GM23248 (cell line): ENCODE measurements at regions not wholly inside any gene's neighbourhood (a gene's known extent, or its start where the extent isn't known, plus 50 kb on each side); places are given as distances from the start of the nearest gene placed in this dataset.

Experiments used
- DNase-seq: peaks from one replicate; pipeline ENCODE4 v3.0.0-alpha.2; 2015
- H2AFZ ChIP-seq: fragments of 200-600 bp; sonication (generic); 2 replicates; pipeline ENCODE4 v1.6.1; 2016; ENCODE audit warnings: antibody characterized with exemption
- H3F3A ChIP-seq: fragments of 200-600 bp; sonication (generic); 2 replicates; pipeline ENCODE4 v1.6.1; 2016; ENCODE audit warnings: mild to moderate bottlenecking, antibody characterized with exemption, mixed run types; ENCODE audit not compliant: insufficient read depth
- H3K27ac ChIP-seq: fragments of 200-600 bp; sonication (generic); 2 replicates; pipeline ENCODE4 v1.5.1; 2016; ENCODE audit warnings: mild to moderate bottlenecking
- H3K27me3 ChIP-seq: fragments of 200-600 bp; sonication (generic); replicated peaks from 2 replicates; pipeline ENCODE4 v1.6.1; 2016; ENCODE audit warnings: mild to moderate bottlenecking; ENCODE audit not compliant: insufficient read depth
- H3K36me3 ChIP-seq: fragments of 200-600 bp; sonication (generic); 2 replicates; pipeline ENCODE4 v1.6.1; 2016; ENCODE audit warnings: low read depth, mild to moderate bottlenecking
- H3K4me1 ChIP-seq: fragments of 200-600 bp; sonication (generic); 2 replicates; pipeline ENCODE4 v1.6.1; 2016; ENCODE audit warnings: mild to moderate bottlenecking; ENCODE audit not compliant: insufficient read depth
- H3K4me2 ChIP-seq: fragments of 200-600 bp; sonication (generic); one replicate; pipeline ENCODE4 v1.6.1; 2016; ENCODE audit warnings: mild to moderate bottlenecking; ENCODE audit not compliant: unreplicated experiment
- H3K4me3 ChIP-seq: fragments of 200-600 bp; sonication (generic); 2 replicates; pipeline ENCODE4 v1.5.1; 2016; ENCODE audit warnings: mild to moderate bottlenecking
- H3K79me2 ChIP-seq: fragments of 200-600 bp; sonication (generic); 2 replicates; pipeline ENCODE4 v1.6.1; 2016; ENCODE audit warnings: mild to moderate bottlenecking; ENCODE audit not compliant: insufficient read depth
- H3K9ac ChIP-seq: fragments of 200-600 bp; sonication (generic); 2 replicates; pipeline ENCODE4 v1.6.1; 2016; ENCODE audit warnings: mild to moderate bottlenecking
- H3K9me2 ChIP-seq: fragments of 200-600 bp; sonication (generic); 2 replicates; pipeline ENCODE4 v1.6.1; 2016; ENCODE audit warnings: mixed run types, mild to moderate bottlenecking, moderate library complexity; ENCODE audit not compliant: insufficient read depth
- H3K9me3 ChIP-seq: fragments of 200-600 bp; sonication (generic); one replicate; pipeline ENCODE4 v1.6.1; 2017; ENCODE audit warnings: low read depth
- H4K20me1 ChIP-seq: fragments of 200-600 bp; sonication (generic); 2 replicates; pipeline ENCODE4 v1.6.0; 2016; ENCODE audit not compliant: insufficient read depth
- EZH2 ChIP-seq: fragments of 200-600 bp; sonication (generic); IDR thresholded peaks from 2 replicates; pipeline ENCODE4 v1.6.1; 2018; ENCODE audit warnings: antibody characterized with exemption, mild to moderate bottlenecking; ENCODE audit not compliant: insufficient read depth, poor library complexity, severe bottlenecking
- EZH2phosphoT487 ChIP-seq: fragments of 200-600 bp; sonication (generic); IDR thresholded peaks from 2 replicates; pipeline ENCODE4 v1.6.1; 2018; ENCODE audit warnings: antibody characterized with exemption, moderate library complexity, mild to moderate bottlenecking, low read depth; ENCODE audit not compliant: insufficient read depth
- whole genome bisulfite sequencing, 2 experiments: methylation state at CpG; one replicate each; pipeline ENCODE4 v1.1.6; 2015 to 2017; ENCODE audit warnings: low lambda C conversion rate in 2 of 2, low coverage in 1 of 2; ENCODE audit errors: missing lambda C conversion rate in 2 of 2; 5-methylcytosine and 5-hydroxymethylcytosine counted together
- in situ Hi-C: fragments of 300-500 bp; cut with MboI; formaldehyde crosslinking; loops from 2 replicates; pipeline ENCODE4 v1.15.0; 2020

GRCh38 chr6:55034752-55035151, 139.6 kb upstream of the HCRTR2 start:
- 86 to 91% methylated on average over 3 of the region's 3 CpGs for WGBS, 2 experiments
- Histone ChIP-seq H3K4me1 (peaks cover 5% of the 10 kb centered on the region; the same call in 1 of the 2 replicates), H3K9me2 (no peaks in the 10 kb centered on the region), H2AFZ (no peak overlapping the region), H3K79me2 (no peaks in the 10 kb centered on the region), H3K4me2 (no peak overlapping the region), H4K20me1 (no peaks in the 10 kb centered on the region), H3K9ac (no peak overlapping the region), H3K9me3 (no peaks in the 10 kb centered on the region), H3K27ac (no peak overlapping the region), H3K36me3 (no peaks in the 10 kb centered on the region), H3K4me3 (no peak overlapping the region), H3F3A (peaks cover 5% of the 10 kb centered on the region; the same call in 1 of the 2 replicates), H3K27me3 (no peaks in the 10 kb centered on the region)
- in situ Hi-C loops: no loop called here
- TF ChIP-seq EZH2phosphoT487 (no peak), EZH2 (no peak)
- DNase-seq: no peak

DNA sequence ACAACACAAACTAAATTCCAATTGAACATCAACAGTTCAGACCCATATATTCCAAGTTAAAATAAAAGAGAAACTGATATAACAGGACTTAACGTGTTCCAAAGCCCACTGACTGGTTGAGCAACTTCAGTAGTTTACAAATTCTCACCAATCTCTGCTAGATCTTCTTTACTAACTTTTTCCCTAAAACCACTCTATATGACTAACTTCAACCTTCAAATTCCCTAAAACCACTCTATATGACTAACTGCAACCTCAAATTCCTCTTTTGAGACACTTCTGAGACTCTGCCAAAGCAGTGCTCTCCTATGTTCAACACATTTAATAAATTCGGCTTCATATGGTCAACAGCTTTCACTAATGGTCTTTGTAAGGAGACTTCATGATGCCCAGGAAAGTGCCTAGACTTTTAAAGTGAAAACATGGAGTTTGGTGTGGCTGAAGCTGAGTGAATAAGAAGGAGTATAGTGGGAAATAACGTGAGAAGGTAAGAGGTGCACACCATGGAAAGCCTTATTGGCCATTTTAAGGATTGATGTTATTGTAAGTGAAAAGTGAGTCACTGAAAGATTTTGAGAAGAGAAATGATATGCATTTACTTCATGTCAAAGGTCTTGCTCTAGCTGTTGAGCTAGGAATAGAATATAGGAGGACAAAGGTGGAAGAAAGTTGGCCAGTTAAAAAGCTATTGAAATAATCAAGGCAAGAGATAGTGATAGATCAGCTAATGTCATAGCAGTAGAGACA, 134.0 kb upstream of the HCRTR2 start:
- Histone ChIP-seq H2AFZ (peak overlapping the region; percentile 9; the same call in 1 of the 2 replicates), H3K4me2 (peak overlapping the region; percentile 20), H3K27ac (peak overlapping the region; percentile 42), H3K36me3 (no peaks in the 10 kb centered on the region), H4K20me1 (no peaks in the 10 kb centered on the region), H3F3A (peaks cover 10% of the 10 kb centered on the region; the same call in 1 of the 2 replicates), H3K4me3 (peak overlapping the region; percentile 18), H3K4me1 (peaks cover 14% of the 10 kb centered on the region; the same call in 1 of the 2 replicates), H3K9me3 (no peaks in the 10 kb centered on the region), H3K79me2 (no peaks in the 10 kb centered on the region), H3K27me3 (0 out of 2 replicates have a peak, but pooled peaks cover 6% of the 10 kb centered on the region), H3K9me2 (no peaks in the 10 kb centered on the region), H3K9ac (no peak overlapping the region)
- in situ Hi-C loops: no loop called here
- WGBS, 2 experiments: 8 to 13% methylated on average over 3 of the region's 3 CpGs
- TF ChIP-seq EZH2 (no peak), EZH2phosphoT487 (no peak)
- peak; percentile 88 for DNase-seq

- no peak for TF ChIP-seq EZH2phosphoT487
- no peak for TF ChIP-seq EZH2
- H3K27me3 ChIP-seq: 0 out of 2 replicates have a peak, but pooled peaks cover 6% of the 10 kb centered on the region
- no peaks in the 10 kb centered on the region for H3K36me3 ChIP-seq
- WGBS, 2 experiments: 24 to 32% methylated on average over 4 of the region's 4 CpGs
- no peak overlapping the region for H3K4me2 ChIP-seq
- H3K27ac ChIP-seq: no peak overlapping the region
- DNase-seq: no peak
- no peaks in the 10 kb centered on the region for H3K79me2 ChIP-seq
- H4K20me1 ChIP-seq: no peaks in the 10 kb centered on the region
- H2AFZ ChIP-seq: no peak overlapping the region
- no peaks in the 10 kb centered on the region for H3K9me3 ChIP-seq
- H3F3A ChIP-seq: no peaks in the 10 kb centered on the region
- H3K4me3 ChIP-seq: no peak overlapping the region
- no peaks in the 10 kb centered on the region for H3K4me1 ChIP-seq
- no peaks in the 10 kb centered on the region for H3K9me2 ChIP-seq
- in situ Hi-C loops: no loop called here
- no peak overlapping the region for H3K9ac ChIP-seq
Observed at GRCh38 chr6:55046869-55047422, 127.4 kb upstream of the HCRTR2 start.

GRCh38 chr6:55047451-55048044, 126.8 kb upstream of the HCRTR2 start:
- no peaks in the 10 kb centered on the region for H3K4me1 ChIP-seq
- H3K9ac ChIP-seq: no peak overlapping the region
- 33 to 38% methylated on average over 2 of the region's 2 CpGs for WGBS, 2 experiments
- no peaks in the 10 kb centered on the region for H3K36me3 ChIP-seq
- peak; percentile 6 for DNase-seq
- H3F3A ChIP-seq: no peaks in the 10 kb centered on the region
- H3K79me2 ChIP-seq: no peaks in the 10 kb centered on the region
- no peak overlapping the region for H3K4me2 ChIP-seq
- TF ChIP-seq EZH2: no peak
- TF ChIP-seq EZH2phosphoT487: no peak
- no peaks in the 10 kb centered on the region for H4K20me1 ChIP-seq
- no peaks in the 10 kb centered on the region for H3K9me3 ChIP-seq
- H3K9me2 ChIP-seq: no peaks in the 10 kb centered on the region
- H3K27ac ChIP-seq: no peak overlapping the region
- no peak overlapping the region for H3K4me3 ChIP-seq
- 0 out of 2 replicates have a peak, but pooled peaks cover 2% of the 10 kb centered on the region for H3K27me3 ChIP-seq
- in situ Hi-C loops: no loop called here
- no peak overlapping the region for H2AFZ ChIP-seq
